Upper lobe of left lung (tissue), 4 donors: ENCODE measurements at regions not wholly inside any gene's neighbourhood (a gene's known extent, or its start where the extent isn't known, plus 50 kb on each side); places are given as distances from the start of the nearest gene placed in this dataset.
"Not testable (repeated sequence)": the region's sequence is repeated elsewhere in the genome, so short reads cannot be mapped to it uniquely, and the experiment has no call there.

ENCODE experiments used
- CTCF ChIP-seq, 6 experiments: fragments of 450-650 bp in 4 of 6; fragments of 200-600 bp in 2 of 6; sonication (generic) in 2 of 6; IDR thresholded peaks; one replicate each; pipeline ENCODE4 v1.5.1; 2016 to 2019; ENCODE audit warnings: antibody characterized with exemption in 6 of 6
- EP300 ChIP-seq, 4 donors: sonication (generic); formaldehyde crosslinking; IDR thresholded peaks; one replicate each; pipeline ENCODE4 v1.5.1; 2017; ENCODE audit warnings: antibody characterized with exemption in 4 of 4, control low read depth in 2 of 4
- POLR2A ChIP-seq, 4 donors: fragments of 450-650 bp; IDR thresholded peaks; one replicate each; pipeline ENCODE4 v1.5.1; 2016 to 2017; ENCODE audit warnings: antibody characterized with exemption in 4 of 4, mild to moderate bottlenecking in 2 of 4
- POLR2AphosphoS5 ChIP-seq, 2 donors: sonication (generic); formaldehyde crosslinking; IDR thresholded peaks; one replicate each; pipeline ENCODE4 v1.5.1; 2017; ENCODE audit warnings: antibody characterized with exemption in 2 of 2

GRCh38 chr11:69952229-69952975 is 125.7 kb upstream of the ANO1 start:
- not testable (repeated sequence) for TF ChIP-seq POLR2AphosphoS5, CTCF, POLR2A, EP300 (IDR thresholded peaks at IDR 0.05)
